PC-9 (cell line): ENCODE measurements at regions not wholly inside any gene's neighbourhood (a gene's known extent, or its start where the extent isn't known, plus 50 kb on each side); places are given as distances from the start of the nearest gene placed in this dataset.

Source experiments
- CTCF ChIP-seq: fragments of 200-600 bp; sonication (generic); conservative IDR thresholded peaks from 2 replicates; pipeline ENCODE4 v1.6.1; 2017; ENCODE audit warnings: mixed run types, antibody characterized with exemption, mild to moderate bottlenecking, moderate library complexity
- EZH2 ChIP-seq: fragments of 200-600 bp; sonication (generic); IDR thresholded peaks from 2 replicates; pipeline ENCODE4 v1.8.0; 2017; ENCODE audit warnings: antibody characterized with exemption, low read depth

GRCh38 chr16:26601335-26601734 lies 465.4 kb upstream of the C16orf82 start:
- TF ChIP-seq CTCF (no peak), EZH2 (no peak)
